Spleen (tissue), 11 donors: ENCODE measurements at regions not wholly inside any gene's neighbourhood (a gene's known extent, or its start where the extent isn't known, plus 50 kb on each side); places are given as distances from the start of the nearest gene placed in this dataset.
"Not testable (repeated sequence)": the region's sequence is repeated elsewhere in the genome, so short reads cannot be mapped to it uniquely, and the experiment has no call there.

Experiments
- DNase-seq: peaks from one replicate; pipeline ENCODE4 v3.0.0-alpha.2; 2020
- H3K27ac ChIP-seq, 8 donors: fragments of 200-600 bp; sonication (generic) in 7 of 8; 1 replicate in 4 of 8; 2 replicates in 4 of 8; pipeline versions ENCODE4 v1.5.0 to v1.8.0; 2016 to 2021; ENCODE audit warnings: inconsistent platforms in 4 of 8, mild to moderate bottlenecking in 4 of 8, moderate library complexity in 1 of 8
- H3K27me3 ChIP-seq, 7 donors: fragments of 200-600 bp; sonication (generic) in 6 of 7; replicated peaks in 1 of 7; 1 replicate in 4 of 7; 2 replicates in 3 of 7; pipeline versions ENCODE4 v1.5.0 to v1.8.0; 2016 to 2021; ENCODE audit warnings: inconsistent platforms in 3 of 7, mild to moderate bottlenecking in 1 of 7
- H3K36me3 ChIP-seq, 6 donors: fragments of 200-600 bp; sonication (generic) in 5 of 6; 1 replicate in 4 of 6; 2 replicates in 2 of 6; pipeline versions ENCODE4 v1.5.0 to v1.8.0; 2016 to 2021; ENCODE audit warnings: inconsistent platforms in 2 of 6
- H3K4me1 ChIP-seq, 6 donors: fragments of 200-600 bp; sonication (generic) in 5 of 6; 1 replicate in 3 of 6; 2 replicates in 3 of 6; pipeline versions ENCODE4 v1.5.0 to v1.8.0; 2016 to 2021; ENCODE audit warnings: inconsistent platforms in 3 of 6
- H3K4me3 ChIP-seq, 8 donors: fragments of 200-600 bp; sonication (generic) in 7 of 8; 1 replicate in 4 of 8; 2 replicates in 4 of 8; pipeline versions ENCODE4 v1.5.0 to v1.8.0; 2016 to 2021; ENCODE audit warnings: inconsistent platforms in 4 of 8, mild to moderate bottlenecking in 4 of 8, moderate library complexity in 2 of 8
- H3K9me3 ChIP-seq, 8 donors: fragments of 200-600 bp; sonication (generic) in 7 of 8; 1 replicate in 4 of 8; 2 replicates in 4 of 8; pipeline versions ENCODE4 v1.5.0 to v1.8.0; 2016 to 2021; ENCODE audit warnings: inconsistent platforms in 4 of 8
- CTCF ChIP-seq, 11 experiments: fragments of 200-600 bp in 7 of 11; fragments of 450-650 bp in 4 of 11; sonication (generic) in 4 of 11; IDR thresholded peaks in 8 of 11; conservative IDR thresholded peaks in 3 of 11; 1 replicate in 7 of 11; 2 replicates in 4 of 11; pipeline versions ENCODE4 v1.4.0 to v1.8.0; 2016 to 2021; ENCODE audit warnings: antibody characterized with exemption in 11 of 11, inconsistent platforms in 4 of 11, mild to moderate bottlenecking in 1 of 11
- POLR2A ChIP-seq, 3 donors: fragments of 450-650 bp; IDR thresholded peaks; one replicate each; pipeline ENCODE4 v1.5.1; 2017; ENCODE audit warnings: antibody characterized with exemption in 3 of 3, mild to moderate bottlenecking in 1 of 3
- POLR2AphosphoS5 ChIP-seq, 3 donors: sonication (generic); formaldehyde crosslinking; IDR thresholded peaks; one replicate each; pipeline ENCODE4 v1.5.1; 2017; ENCODE audit warnings: antibody characterized with exemption in 3 of 3
- WGBS, 5 donors: extraction: QIAGEN DNeasy Blood & Tissue Kit in 3 of 5; methylation state at CpG; one replicate each; pipeline versions ENCODE4 v1.1.5 to v1.1.7; 2013 to 2018; 5-methylcytosine and 5-hydroxymethylcytosine counted together
- intact Hi-C: fragments of 100-400 bp; cut with DNase I; formaldehyde crosslinking; loops from one replicate; pipeline ENCODE4 v1.15.0; 2023; ENCODE audit warnings: low total_unique reads
- donor health status: healthy with polysubstance abuse.
- donor health status: DM: no; HTN: no; CAD: no; lungs with moderate emphysema.
- donor health status: DM: no; HTN: no; CAD: no.
- donor health status: Bipolar disorder and iron deficiency.
- donor health status: healthy.
- donor health status: DM: no; HTN: no; CAD: no.
- donor health status: DM: yes; HTN: yes; CAD: no.

GRCh38 chr18:70700496-70700895 lies 411.7 kb downstream of the SOCS6 start:
- TF ChIP-seq CTCF (IDR thresholded peaks at IDR 0.05 in 8 of 11, conservative IDR thresholded peaks at IDR 0.05 in 3 of 11): no peak
- Histone ChIP-seq H3K27me3 (no peaks in the 10 kb centered on the region), H3K4me3 (no peak overlapping the region), H3K9me3 (peaks cover 0 to 17% (median 11%) of the 10 kb centered on the region in 8 donors), H3K27ac (no peak overlapping the region), H3K4me1 (no peaks in the 10 kb centered on the region), H3K36me3 (no peaks in the 10 kb centered on the region)
- intact Hi-C loops: no loop called here
- no peak for DNase-seq

- no peak overlapping the region for H3K4me3 ChIP-seq
- no peaks in the 10 kb centered on the region for H3K36me3 ChIP-seq
- no peak for DNase-seq
- H3K27me3 ChIP-seq: no peaks in the 10 kb centered on the region
- intact Hi-C loops: no loop called here
- peaks cover 0 to 17% (median 11%) of the 10 kb centered on the region in 8 donors for H3K9me3 ChIP-seq
- H3K4me1 ChIP-seq: no peaks in the 10 kb centered on the region
- WGBS, 5 donors: 81 to 91% (median 88%) methylated on average over 3 of the region's 3 CpGs
- no peak overlapping the region for H3K27ac ChIP-seq
- TF ChIP-seq CTCF (IDR thresholded peaks at IDR 0.05 in 8 of 11, conservative IDR thresholded peaks at IDR 0.05 in 3 of 11): no peak
- no peak for TF ChIP-seq POLR2A (IDR thresholded peaks at IDR 0.05)
- TF ChIP-seq POLR2AphosphoS5 (IDR thresholded peaks at IDR 0.05): no peak
These were observed 409.7 kb downstream of the SOCS6 start for GRCh38 chr18:70698574-70698973.

GRCh38 chr18:70693246-70693645 lies 404.4 kb downstream of the SOCS6 start:
- no peaks in the 10 kb centered on the region for H3K27me3 ChIP-seq
- no peaks in the 10 kb centered on the region for H3K4me1 ChIP-seq
- intact Hi-C loops: no loop called here
- DNase-seq: no peak
- H3K4me3 ChIP-seq: no peak overlapping the region
- no peak overlapping the region for H3K27ac ChIP-seq
- no peaks in the 10 kb centered on the region for H3K36me3 ChIP-seq
- peaks cover 0 to 20% (median 11%) of the 10 kb centered on the region in 8 donors for H3K9me3 ChIP-seq
- WGBS, 5 donors: 46 to 74% (median 66%) methylated on average over 6 of the region's 6 CpGs
- TF ChIP-seq CTCF (IDR thresholded peaks at IDR 0.05 in 8 of 11, conservative IDR thresholded peaks at IDR 0.05 in 3 of 11) (no peak), POLR2A (IDR thresholded peaks at IDR 0.05) (no peak), POLR2AphosphoS5 (IDR thresholded peaks at IDR 0.05) (no peak)

- H3K36me3 ChIP-seq, intact Hi-C loops, DNase-seq, H3K27me3 ChIP-seq, H3K9me3 ChIP-seq, H3K27ac ChIP-seq, H3K4me1 ChIP-seq, H3K4me3 ChIP-seq: not testable (repeated sequence)
- 76 to 87% (median 81%) methylated on average over 5 of the region's 5 CpGs for WGBS, 5 donors
These were observed 400.9 kb downstream of the SOCS6 start for GRCh38 chr18:70689765-70690164.

GRCh38 chr18:70688286-70688685 lies 399.4 kb downstream of the SOCS6 start:
- no peak for TF ChIP-seq CTCF (IDR thresholded peaks at IDR 0.05 in 8 of 11, conservative IDR thresholded peaks at IDR 0.05 in 3 of 11)
- no peak for TF ChIP-seq POLR2A (IDR thresholded peaks at IDR 0.05)
- no peak for TF ChIP-seq POLR2AphosphoS5 (IDR thresholded peaks at IDR 0.05)
- H3K36me3 ChIP-seq: no peaks in the 10 kb centered on the region
- intact Hi-C loops: no loop called here
- no peaks in the 10 kb centered on the region for H3K27me3 ChIP-seq
- 25 to 41% (median 30%) methylated on average over 1 of the region's 1 CpG for WGBS, 5 donors
- DNase-seq: no peak
- H3K27ac ChIP-seq: no peak overlapping the region
- no peak overlapping the region for H3K4me3 ChIP-seq
- H3K9me3 ChIP-seq: peaks cover 0 to 4% (median 0%) of the 10 kb centered on the region in 8 donors
- no peaks in the 10 kb centered on the region for H3K4me1 ChIP-seq
